GM12875 (cell line): ENCODE measurements at regions not wholly inside any gene's neighbourhood (a gene's known extent, or its start where the extent isn't known, plus 50 kb on each side); places are given as distances from the start of the nearest gene placed in this dataset.

Experiments used
- H3K4me3 ChIP-seq: one replicate; pipeline ENCODE4 v1.5.1; 2011; ENCODE audit warnings: low read depth, low read length, control low read depth
- TF ChIP-seq, protein P1 (sequence below): IDR thresholded peaks from 2 replicates; pipeline ENCODE4 v1.5.1; 2011; ENCODE audit warnings: low read depth, mild to moderate bottlenecking, control low read depth, inconsistent platforms, low read length, moderate library complexity, borderline replicate concordance; ENCODE audit not compliant: insufficient read depth

GRCh38 chr7:132687981-132688383, 111.7 kb upstream of the PLXNA4 start:
- H3K4me3 ChIP-seq, result no peak overlapping the region
- TF ChIP-seq, protein P1, sequence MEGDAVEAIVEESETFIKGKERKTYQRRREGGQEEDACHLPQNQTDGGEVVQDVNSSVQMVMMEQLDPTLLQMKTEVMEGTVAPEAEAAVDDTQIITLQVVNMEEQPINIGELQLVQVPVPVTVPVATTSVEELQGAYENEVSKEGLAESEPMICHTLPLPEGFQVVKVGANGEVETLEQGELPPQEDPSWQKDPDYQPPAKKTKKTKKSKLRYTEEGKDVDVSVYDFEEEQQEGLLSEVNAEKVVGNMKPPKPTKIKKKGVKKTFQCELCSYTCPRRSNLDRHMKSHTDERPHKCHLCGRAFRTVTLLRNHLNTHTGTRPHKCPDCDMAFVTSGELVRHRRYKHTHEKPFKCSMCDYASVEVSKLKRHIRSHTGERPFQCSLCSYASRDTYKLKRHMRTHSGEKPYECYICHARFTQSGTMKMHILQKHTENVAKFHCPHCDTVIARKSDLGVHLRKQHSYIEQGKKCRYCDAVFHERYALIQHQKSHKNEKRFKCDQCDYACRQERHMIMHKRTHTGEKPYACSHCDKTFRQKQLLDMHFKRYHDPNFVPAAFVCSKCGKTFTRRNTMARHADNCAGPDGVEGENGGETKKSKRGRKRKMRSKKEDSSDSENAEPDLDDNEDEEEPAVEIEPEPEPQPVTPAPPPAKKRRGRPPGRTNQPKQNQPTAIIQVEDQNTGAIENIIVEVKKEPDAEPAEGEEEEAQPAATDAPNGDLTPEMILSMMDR, result no peak

DNA sequence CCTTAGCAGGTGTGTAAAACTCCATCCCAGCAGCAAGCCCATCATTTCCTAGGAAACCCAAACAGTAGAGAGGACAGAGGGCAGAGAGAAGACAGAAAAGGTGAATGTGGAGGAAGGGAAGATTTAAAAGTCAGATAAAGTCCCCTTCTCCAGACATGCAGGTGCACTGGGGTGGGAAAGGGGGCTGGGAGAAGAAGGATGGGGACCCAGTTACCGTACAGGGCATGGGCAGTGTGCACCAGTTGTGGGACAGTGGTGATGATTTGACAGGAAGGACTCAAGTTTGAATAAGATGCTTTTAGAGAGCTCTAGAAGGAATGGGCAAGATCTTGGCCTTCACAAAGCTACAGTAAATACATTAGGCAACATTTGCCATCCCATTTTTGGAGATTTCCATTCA, 110.7 kb upstream of the PLXNA4 start:
- TF ChIP-seq, protein P1, result no peak
- no peak overlapping the region for H3K4me3 ChIP-seq

DNA sequence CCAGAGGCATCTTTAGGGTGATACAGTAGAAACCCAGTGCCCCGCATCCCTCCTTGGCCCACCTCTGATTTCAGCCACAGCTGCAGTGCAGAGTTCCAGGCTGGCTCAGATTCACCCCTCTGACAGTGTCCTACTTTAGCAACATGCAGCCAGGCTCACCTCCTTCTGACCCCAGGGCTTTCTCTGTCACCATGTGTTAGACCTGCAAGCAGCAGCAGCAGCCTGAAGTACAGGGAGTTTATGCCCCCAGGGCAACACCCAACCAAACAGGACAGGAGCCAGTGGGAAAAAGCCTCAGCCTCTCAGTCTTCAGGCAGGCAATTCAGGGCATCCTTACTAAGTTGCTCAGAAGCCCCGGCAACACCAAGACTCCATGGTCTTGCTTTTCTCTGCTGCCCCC, 109.0 kb upstream of the PLXNA4 start:
- TF ChIP-seq, protein P1, result no peak
- no peak overlapping the region for H3K4me3 ChIP-seq

DNA sequence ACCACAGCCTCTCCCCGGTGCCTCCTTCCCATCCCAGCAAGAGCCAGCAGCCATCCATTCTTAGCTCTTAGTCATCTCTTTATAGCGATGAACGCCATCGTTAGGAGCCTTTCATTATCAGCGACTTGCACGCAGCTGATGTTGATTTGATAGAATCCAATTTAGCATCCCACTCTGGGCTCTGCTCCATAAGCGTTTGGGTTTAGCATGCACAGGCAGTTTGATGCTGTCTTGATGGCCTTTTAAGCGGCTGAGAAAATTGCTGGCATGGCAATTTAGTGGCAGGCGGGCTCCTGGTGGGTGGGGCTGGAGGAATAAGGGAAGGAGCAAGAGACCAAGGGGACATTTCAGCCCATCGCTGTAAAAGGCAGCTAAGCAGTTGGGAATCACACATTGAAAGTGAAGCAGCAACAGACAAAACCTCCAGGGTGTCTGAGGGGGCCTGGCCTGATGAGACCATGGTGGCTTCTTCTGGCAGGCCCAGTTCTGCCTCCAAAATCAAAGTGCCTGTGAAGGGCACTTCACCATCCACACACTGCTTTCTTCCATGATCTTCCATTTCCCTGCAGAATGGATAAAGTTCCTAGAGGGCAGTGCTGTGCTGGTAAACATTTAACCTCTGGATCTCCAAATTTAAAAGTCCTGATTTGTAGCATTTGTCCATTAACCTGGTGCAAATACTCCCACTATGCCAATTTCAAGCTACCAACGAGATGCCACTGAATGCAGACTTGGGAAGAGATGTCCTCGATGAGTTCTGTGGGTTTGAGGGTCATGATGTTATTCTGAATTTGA, 107.8 kb upstream of the PLXNA4 start:
- TF ChIP-seq, protein P1, result no peak
- no peak overlapping the region for H3K4me3 ChIP-seq

- no peak overlapping the region for H3K4me3 ChIP-seq
- TF ChIP-seq, protein P1, result no peak
These were observed 105.7 kb upstream of the PLXNA4 start for GRCh38 chr7:132681951-132682350.

DNA sequence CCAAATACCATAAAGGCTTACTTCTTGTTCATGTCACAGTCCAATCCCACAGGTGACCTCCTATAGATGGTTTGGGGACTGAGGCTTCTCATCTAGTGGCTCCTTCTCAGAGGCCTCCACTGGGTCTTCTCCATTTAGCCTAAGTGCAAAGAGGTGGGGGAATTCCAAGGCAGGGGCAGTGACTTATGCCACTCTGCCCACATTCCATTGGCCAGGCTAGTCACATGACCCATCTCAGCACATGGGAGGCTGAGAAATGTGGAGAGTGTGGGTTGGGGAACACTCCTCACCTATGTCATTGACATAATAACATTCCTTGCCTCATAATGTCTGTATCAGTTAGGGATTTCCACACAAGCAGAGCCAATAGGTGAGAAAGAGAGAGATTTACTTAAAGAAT, 104.3 kb upstream of the PLXNA4 start:
- no peak overlapping the region for H3K4me3 ChIP-seq
- TF ChIP-seq, protein P1, result no peak

DNA sequence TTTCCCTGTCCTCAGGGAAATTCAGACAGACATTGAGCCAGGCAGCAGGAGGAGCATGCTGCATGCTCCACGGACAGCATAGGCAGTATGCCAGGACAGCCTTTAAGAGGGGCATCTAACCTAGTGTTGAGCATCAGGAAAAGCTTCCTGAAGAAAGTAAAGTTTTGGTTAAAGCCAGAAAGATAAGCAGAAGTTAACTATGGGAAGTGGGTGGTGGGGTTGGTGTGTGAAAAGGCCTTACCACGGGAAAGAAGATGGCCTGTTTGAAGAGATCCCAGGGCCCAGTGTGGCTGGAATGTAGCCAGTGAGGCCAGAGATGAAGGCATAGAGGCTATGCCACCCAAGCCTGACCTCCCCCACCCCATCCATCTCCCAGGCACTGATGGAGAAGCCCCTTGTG, 102.4 kb upstream of the PLXNA4 start:
- TF ChIP-seq, protein P1, result no peak
- H3K4me3 ChIP-seq, result no peak overlapping the region
